ENCODE measurements at regions not wholly inside any gene's neighbourhood (a gene's known extent, or its start where the extent isn't known, plus 50 kb on each side); places are given as distances from the start of the nearest gene placed in this dataset.

- TF ChIP-seq TAF1 (IDR thresholded peaks at IDR 0.05; ENCODE audit: low read depth) (no peak), YY1 (IDR thresholded peaks at IDR 0.05; ENCODE audit: low read depth) (no peak), NFIC (IDR thresholded peaks at IDR 0.05) (no peak), MAX (IDR thresholded peaks at IDR 0.05) (no peak), RAD21 (IDR thresholded peaks at IDR 0.05; ENCODE audit: low read depth) (no peak), EP300 (IDR thresholded peaks at IDR 0.05; ENCODE audit: borderline replicate concordance) (no peak), FOXM1 (IDR thresholded peaks at IDR 0.05; ENCODE audit: borderline replicate concordance, low read depth) (no peak), CEBPB (IDR thresholded peaks at IDR 0.05) (no peak), USF1 (IDR thresholded peaks at IDR 0.05) (no peak), CREB1 (IDR thresholded peaks at IDR 0.05; ENCODE audit: low read depth) (no peak), TEAD4 (IDR thresholded peaks at IDR 0.05) (no peak), REST (IDR thresholded peaks at IDR 0.05; ENCODE audit: low read depth) (no peak), TCF12 (IDR thresholded peaks at IDR 0.05; ENCODE audit: low read depth) (no peak)
These were observed 1389.2 kb upstream of the NUDT12 start for GRCh38 chr5:104951829-104952228.
